ENCODE measurements at regions not wholly inside any gene's neighbourhood (a gene's known extent, or its start where the extent isn't known, plus 50 kb on each side); places are given as distances from the start of the nearest gene placed in this dataset.

- DNase-seq, result no peak
Measured at GRCh38 chr2:215529271-215529670, 93.4 kb upstream of the FN1 start.

GRCh38 chr2:215528555-215528954, 92.7 kb upstream of the FN1 start:
- DNase-seq, result no peak

GRCh38 chr2:215527736-215528135, 91.9 kb upstream of the FN1 start:
- no peak for DNase-seq

DNA sequence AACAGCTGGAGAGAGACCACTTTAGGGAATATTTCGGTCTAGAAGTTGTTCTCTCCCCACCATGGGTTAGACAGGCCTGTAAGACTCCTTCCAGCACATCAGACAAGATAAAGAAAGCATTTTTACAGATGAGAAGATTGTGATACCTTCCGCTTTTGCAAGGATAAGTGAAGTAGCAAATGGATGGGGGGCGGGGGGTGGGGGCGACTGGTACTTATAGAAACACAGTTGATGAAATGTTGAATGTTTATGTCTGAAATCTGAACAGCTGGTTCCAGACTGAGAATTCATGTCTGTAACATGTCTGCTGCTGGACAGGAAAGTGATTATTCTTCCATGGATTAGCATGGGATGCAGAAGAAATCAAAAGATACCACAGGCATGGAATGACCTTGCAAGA, 90.5 kb upstream of the FN1 start:
- no peak for DNase-seq

- no peak for DNase-seq
Measured at GRCh38 chr2:215522237-215522636, 86.4 kb upstream of the FN1 start.

DNA sequence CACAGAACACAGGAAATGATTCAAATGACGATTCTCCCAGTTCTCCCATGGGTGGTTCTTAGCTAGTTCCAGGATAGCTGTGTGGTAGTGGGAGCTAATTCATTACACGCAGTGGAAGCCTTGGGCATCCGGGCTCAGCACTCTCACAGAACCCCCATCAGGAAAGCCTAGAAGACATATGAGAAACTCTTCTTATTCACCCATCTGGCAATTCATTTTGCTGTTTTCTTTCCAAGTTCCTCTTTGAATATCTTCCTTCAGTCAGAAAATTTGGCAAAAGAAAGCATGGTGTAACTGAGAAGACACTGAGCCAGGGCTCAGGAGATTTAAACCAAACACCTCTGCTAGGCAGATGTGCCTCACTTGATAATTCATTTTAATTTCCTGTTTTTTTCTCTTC, 85.2 kb upstream of the FN1 start:
- DNase-seq, result no peak

DNA sequence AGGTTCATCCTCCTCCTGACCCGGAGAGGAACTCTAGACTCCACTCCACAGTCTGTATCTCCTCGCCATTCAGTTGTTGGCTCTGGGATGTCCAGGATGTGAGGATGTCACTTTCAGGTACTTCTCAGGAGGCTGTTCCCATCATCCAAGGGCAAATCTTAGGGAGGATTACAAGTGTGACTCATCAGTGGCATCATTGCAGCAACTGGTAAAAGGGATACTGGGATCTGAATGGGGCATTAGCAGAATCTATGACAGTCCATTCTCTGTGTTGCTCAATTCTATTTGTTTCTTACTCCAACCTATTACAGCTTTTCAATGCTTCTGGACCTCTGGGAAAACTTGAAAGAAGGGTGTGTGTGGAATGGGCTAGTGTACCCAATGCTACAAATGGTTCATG, 81.5 kb upstream of the FN1 start:
- DNase-seq, result no peak

GRCh38 chr2:215514516-215514915, 78.6 kb upstream of the FN1 start:
- no peak for DNase-seq

DNA sequence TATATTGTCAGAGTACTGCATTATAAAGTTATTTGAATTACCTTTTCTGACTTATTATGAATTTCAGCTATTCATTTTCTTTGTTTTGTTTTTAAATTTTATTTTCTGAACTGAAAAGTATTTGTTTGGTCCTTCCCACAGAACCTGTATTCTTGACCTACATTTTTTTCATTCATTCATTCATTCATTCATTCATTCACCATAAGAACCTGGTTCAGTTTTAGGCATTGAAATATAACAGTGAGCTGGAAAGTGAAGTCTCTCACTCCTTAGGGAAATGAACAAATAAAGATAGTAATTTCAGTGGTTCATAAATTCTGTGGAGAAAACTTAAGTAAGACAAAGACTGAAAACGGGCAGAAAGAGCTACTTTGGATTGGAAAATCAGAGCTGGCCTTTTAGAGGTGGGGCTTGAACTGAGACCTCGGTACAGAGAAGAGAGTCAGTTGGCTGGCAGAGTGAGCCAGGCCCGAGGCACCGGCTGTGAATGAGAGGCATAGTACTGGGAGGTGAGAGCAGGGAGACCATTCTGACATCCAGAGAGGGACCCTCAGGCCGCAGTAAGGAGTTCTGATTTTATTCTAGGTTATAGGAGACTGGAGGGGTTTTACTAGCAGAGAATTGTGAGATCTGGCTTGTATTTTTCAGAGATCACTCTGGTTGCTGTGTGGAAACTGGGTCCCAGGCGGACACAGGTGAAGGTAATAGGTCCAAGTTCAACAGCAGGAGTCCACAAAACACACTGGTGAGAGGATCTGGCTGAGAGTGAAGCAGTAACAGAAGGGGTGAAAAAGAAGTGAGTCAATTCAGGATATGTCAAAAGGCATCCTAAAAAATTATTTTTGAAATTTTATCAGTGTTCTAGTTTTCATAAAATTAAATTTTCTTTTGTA, 75.8 kb upstream of the FN1 start:
- no peak for DNase-seq

DNA sequence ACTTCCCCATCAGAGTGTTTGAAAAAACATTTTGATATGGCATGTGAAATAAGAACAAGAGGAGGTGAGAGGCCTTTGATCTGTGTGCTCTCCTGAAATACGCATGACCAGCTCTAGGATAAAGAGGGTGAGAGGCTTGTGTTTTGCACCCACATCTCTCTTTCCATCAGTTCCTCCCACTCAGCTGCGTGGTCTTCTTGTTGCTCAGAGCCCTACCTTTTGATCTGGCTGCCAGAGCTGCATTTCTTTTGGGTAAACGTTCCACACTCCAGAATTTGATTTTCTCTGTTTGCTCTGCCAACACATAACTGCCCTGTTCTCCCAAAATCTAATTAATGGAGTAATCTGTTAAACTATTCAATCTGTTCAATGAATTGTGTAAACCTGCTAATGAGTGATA, 72.0 kb upstream of the FN1 start:
- no peak for DNase-seq

DNA sequence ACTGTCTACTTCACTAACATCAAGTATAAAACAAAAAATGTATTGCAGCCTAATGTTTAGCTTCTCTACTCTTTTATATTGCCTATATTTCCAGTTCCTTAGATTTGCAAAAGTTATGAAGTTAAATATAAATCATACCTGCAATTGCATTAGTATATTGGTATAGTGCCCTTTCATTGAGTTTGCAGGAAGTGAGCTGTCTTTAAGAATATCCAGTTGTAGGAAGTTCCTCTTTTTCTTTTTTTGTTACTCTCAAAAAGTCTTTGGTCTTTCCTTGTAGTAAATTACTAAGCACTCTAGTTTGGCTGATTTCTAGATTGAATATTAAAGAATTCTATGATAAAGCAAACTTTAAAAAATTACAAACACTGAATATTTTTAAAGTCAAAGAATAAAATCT, 71.3 kb upstream of the FN1 start:
- no peak for DNase-seq

DNA sequence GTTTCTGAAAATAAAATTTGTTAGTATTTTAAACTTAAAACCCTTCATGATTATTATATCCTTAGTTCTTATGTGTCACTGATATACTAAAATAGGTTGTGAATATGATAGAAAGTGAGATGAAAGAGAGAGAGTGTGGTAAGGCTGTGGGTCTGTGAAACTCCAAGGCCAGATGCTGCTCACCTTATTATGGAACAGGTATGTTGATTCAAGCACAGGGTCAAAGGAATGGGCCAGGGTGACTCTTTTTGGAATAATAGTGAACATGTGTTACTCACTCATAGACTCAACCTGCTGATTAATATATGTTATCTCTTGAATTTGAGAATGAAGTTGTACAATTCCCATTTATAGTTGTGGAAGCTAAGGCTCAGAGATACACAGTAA, 70.7 kb upstream of the FN1 start:
- DNase-seq, result no peak

DNA sequence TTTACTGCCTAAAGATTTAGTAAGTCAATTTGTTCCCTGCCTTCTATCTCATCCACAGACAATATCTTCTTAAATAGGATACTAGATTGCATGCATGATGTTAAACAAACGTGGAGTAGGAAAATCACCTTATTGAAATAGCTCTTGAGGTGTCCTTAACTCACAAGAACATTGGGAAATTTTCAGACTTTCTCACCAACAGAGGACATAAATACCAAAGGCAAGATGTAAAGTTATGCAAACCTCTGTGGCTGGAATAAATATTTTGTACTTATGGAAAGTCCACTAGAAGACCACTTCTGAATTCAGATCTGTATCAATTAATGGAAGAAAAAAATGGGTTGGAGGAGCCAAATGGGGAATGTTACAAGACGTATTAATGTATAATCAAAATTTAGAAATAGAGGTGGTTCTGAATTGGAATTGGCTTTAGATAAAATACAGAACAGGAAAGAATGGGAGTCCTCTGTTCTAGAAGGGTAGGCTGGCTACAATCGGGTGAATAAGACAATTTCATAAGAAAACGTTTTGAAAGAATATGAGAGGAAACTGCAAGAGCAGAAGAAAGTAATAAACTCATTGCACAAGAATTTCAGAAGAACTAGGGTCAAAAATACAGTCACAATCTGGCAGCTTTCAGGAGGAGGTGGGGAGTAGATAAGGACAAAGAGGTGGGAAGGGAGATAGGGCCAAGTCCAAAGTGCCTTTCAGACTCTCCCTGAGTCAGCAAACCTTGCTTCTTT, 69.3 kb upstream of the FN1 start:
- no peak for DNase-seq

DNA sequence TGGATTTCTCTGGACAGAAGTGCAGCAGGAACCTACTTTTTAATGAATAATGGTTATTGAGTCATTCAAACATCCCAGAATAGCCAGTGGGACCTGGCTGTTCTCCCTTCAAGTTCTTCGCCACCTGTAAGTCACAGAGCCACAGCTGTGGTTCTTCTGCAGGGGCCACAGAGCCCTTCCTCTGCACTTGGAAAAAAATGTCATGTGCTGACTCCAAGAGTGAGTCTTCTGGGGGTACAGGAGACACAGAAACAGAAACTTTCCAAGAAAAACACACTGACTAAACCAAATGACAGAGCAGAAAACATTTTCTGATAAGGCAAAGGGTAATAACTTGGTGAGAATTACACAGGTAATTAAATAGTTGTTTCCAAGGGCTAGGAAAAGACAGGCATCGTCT, 68.7 kb upstream of the FN1 start:
- DNase-seq, result no peak

- DNase-seq, result no peak
Measured at GRCh38 chr2:215503381-215503780, 67.5 kb upstream of the FN1 start.

DNA sequence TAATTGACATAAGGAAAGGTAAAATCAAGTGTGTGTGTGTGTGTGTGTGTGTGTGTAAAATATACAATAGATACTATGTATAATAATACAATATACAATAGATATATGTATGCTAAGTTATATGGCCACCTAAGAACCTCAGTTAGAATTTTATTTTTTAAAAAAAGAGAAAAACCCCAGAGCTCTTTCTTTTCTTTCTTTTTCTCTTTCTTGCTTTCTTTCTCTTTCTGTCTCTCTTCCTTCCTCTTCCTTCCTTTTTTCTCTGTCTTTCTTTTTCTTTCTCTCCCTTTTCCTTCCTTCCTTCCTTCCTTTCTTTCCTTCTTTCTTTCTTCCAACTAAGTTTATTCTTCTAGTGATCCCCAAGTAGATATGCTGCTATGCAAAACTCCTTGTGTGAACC, 64.6 kb upstream of the FN1 start:
- DNase-seq, result no peak

GRCh38 chr2:215499331-215499730, 63.5 kb upstream of the FN1 start:
- DNase-seq, result no peak

DNA sequence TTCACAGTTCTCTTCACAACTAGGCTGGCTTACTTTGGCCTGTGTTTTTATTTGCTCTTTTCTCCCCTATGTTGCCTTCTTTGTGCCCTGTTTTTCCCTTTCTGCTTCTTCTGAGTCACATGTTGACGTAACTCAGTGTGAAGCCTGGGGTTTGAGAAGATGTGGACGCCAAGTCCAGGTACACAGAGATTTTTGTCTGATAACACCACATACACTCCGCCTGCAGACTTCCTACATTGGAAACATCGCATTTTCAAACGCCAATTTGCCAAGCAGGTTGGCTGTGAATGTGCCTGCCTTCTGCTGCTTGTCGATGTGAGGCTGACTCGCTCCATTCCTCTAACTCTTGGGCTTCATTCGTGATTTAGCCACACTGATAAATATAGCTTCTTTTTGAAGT, 62.6 kb upstream of the FN1 start:
- DNase-seq, result no peak

DNA sequence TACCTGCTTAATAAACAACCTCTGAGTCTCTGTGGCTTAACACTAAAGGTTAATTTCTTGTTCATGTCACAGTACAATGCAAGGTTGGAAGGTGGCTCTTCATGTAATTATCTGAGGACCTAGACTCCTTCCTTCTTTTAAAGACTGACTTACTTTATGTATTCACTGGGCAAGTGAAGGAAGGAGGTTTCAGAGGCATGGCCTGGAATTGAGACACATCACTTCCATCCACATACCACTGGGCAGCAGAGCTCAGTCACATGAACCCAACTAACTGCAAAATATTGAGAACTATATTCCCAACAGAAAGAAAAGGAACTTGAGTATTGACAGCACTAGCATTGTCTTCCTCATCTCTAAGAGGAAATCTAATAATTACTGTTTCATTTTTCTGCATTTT, 57.5 kb upstream of the FN1 start:
- no peak for DNase-seq

- DNase-seq, result no peak
Measured at GRCh38 chr2:215489288-215489848, 53.5 kb upstream of the FN1 start.

GRCh38 chr2:215487002-215487372, 51.1 kb upstream of the FN1 start:
- no peak for DNase-seq

DNA sequence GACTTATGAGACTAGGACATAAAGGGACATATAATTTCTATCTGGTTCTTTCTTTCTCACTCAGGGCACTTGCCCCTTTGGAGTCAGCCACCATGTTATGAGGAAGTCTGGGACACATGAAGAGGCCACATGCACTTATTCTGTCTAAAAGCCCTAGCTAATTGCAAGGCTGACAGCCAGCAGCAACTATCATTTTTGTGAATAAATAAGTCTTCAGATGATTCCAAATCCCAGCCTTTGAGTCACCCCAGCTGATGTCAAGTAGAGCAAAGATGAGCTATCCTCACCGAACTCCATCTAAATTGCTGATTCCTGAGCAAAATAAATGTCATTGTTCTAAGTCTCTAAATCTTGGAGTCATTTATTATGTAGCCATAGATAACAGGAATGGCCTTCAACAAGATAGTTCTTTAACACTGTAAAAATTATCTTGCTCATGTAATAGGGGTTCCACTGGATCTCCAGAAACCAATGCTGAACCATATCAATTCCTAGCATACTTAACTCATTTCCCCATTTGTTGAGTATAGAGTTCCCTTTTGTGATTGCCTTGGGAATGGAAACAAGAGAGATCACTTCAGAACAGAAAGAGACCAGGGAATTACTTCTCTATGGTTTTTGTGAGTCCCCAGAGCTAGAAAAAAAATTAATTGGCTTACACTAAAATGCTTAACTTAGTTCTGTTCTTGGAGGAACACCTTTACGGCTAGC, 50.6 kb upstream of the FN1 start:
- DNase-seq, result no peak

All from activated CD4-positive, alpha-beta T cell treated with anti-CD3 and anti-CD28 coated beads, Interleukin-2, amount 50 U/mL, for 16 hours (primary cell).